ENCODE measurements at regions not wholly inside any gene's neighbourhood (a gene's known extent, or its start where the extent isn't known, plus 50 kb on each side); places are given as distances from the start of the nearest gene placed in this dataset.

GRCh38 chr6:40022867-40023266, 88.6 kb upstream of the MOCS1 start:
- TF ChIP-seq HNF4A (conservative IDR thresholded peaks at IDR 0.05) (no peak), YY1 (IDR thresholded peaks at IDR 0.05) (no peak), NR2F2 (IDR thresholded peaks at IDR 0.05) (no peak), MAX (IDR thresholded peaks at IDR 0.05) (no peak), FOXA2 (IDR thresholded peaks at IDR 0.05) (no peak), GABPA (IDR thresholded peaks at IDR 0.05 in 1 of 2, conservative IDR thresholded peaks at IDR 0.05 in 1 of 2) (no peak), CTCF (IDR thresholded peaks at IDR 0.05; ENCODE audit: low read depth, low read length, missing input control) (no peak), RXRA (IDR thresholded peaks at IDR 0.05) (no peak), SP1 (IDR thresholded peaks at IDR 0.05) (no peak), ZBTB33 (IDR thresholded peaks at IDR 0.05) (no peak), FOXA1 (IDR thresholded peaks at IDR 0.05) (no peak), REST (IDR thresholded peaks at IDR 0.05) (no peak), RAD21 (IDR thresholded peaks at IDR 0.05) (no peak), JUND (IDR thresholded peaks at IDR 0.05) (no peak), TAF1 (conservative IDR thresholded peaks at IDR 0.05) (no peak), ATF3 (IDR thresholded peaks at IDR 0.05) (no peak), EGR1 (IDR thresholded peaks at IDR 0.05; ENCODE audit: low read depth in 2 of 2) (no peak), HNF4G (IDR thresholded peaks at IDR 0.05) (no peak)
- Histone ChIP-seq H3K9ac (ENCODE audit: low read depth in 1 of 2, low read length in 2 of 2) (no peak overlapping the region), H3K4me1 (ENCODE audit: control insufficient read depth in 4 of 4, insufficient read depth in 4 of 4, low read length in 3 of 4) (no peaks in the 10 kb centered on the region), H3K9me3 (ENCODE audit: control insufficient read depth in 4 of 4, low read length in 3 of 4) (no peaks in the 10 kb centered on the region), H3K27ac (ENCODE audit: low read depth in 1 of 2, low read length in 2 of 2) (no peak overlapping the region), H3K36me3 (ENCODE audit: control insufficient read depth in 4 of 4, insufficient read depth in 3 of 4, low read depth in 1 of 4, low read length in 3 of 4) (no peaks in the 10 kb centered on the region), H3K4me3 (ENCODE audit: low read depth in 1 of 3, low read length in 3 of 3) (no peak overlapping the region), H3K27me3 (ENCODE audit: control insufficient read depth in 4 of 4, insufficient read depth in 4 of 4, low read length in 3 of 4) (peaks cover 0 to 3% (median under 1%) of the 10 kb centered on the region in 4 donors)
- no peak for DNase-seq (ENCODE audit: low spot score)
- WGBS, result 88% methylated on average over 6 of the region's 6 CpGs
